ENCODE measurements at regions not wholly inside any gene's neighbourhood (a gene's known extent, or its start where the extent isn't known, plus 50 kb on each side); places are given as distances from the start of the nearest gene placed in this dataset.

DNA sequence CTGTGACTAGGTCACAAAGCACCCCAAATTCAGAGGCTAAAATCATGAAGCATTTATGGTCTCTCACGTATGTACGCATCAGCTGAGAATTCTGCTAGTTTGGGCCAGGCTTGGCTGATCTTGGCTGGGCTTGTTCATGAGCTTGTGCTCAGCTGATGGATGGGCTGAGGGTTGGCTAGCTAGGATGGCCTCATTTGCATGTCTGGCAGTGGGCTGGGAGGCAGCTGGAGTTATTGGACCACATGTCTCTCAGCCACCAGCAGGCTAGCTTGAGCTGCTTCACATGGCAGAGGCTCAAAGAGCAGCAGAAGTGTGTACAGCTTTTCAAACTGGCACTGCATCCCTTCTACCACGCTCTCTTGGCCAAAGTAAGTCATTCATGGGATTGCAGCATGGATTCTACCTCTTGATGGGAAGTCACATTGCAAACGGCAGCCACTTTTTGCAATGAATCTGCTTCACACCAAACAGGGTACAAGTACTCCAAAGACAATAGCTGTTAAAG, 770.3 kb downstream of the TYW1 start:
- no peak overlapping the region for H3K4me3 ChIP-seq
- TF ChIP-seq, protein P1, sequence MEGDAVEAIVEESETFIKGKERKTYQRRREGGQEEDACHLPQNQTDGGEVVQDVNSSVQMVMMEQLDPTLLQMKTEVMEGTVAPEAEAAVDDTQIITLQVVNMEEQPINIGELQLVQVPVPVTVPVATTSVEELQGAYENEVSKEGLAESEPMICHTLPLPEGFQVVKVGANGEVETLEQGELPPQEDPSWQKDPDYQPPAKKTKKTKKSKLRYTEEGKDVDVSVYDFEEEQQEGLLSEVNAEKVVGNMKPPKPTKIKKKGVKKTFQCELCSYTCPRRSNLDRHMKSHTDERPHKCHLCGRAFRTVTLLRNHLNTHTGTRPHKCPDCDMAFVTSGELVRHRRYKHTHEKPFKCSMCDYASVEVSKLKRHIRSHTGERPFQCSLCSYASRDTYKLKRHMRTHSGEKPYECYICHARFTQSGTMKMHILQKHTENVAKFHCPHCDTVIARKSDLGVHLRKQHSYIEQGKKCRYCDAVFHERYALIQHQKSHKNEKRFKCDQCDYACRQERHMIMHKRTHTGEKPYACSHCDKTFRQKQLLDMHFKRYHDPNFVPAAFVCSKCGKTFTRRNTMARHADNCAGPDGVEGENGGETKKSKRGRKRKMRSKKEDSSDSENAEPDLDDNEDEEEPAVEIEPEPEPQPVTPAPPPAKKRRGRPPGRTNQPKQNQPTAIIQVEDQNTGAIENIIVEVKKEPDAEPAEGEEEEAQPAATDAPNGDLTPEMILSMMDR (IDR thresholded peaks at IDR 0.05), result no peak
- no peaks in the 10 kb centered on the region for H3K9me3 ChIP-seq
- H3K27ac ChIP-seq, result no peak overlapping the region
- ATAC-seq (no peak), DNase-seq (no peak)
- H3K4me1 ChIP-seq, result no peaks in the 10 kb centered on the region
- no peaks in the 10 kb centered on the region for H3K36me3 ChIP-seq
- intact Hi-C loops (cut with DNase I), result no loop called here
- H3K27me3 ChIP-seq (ENCODE audit: low read depth), result no peaks in the 10 kb centered on the region

DNA sequence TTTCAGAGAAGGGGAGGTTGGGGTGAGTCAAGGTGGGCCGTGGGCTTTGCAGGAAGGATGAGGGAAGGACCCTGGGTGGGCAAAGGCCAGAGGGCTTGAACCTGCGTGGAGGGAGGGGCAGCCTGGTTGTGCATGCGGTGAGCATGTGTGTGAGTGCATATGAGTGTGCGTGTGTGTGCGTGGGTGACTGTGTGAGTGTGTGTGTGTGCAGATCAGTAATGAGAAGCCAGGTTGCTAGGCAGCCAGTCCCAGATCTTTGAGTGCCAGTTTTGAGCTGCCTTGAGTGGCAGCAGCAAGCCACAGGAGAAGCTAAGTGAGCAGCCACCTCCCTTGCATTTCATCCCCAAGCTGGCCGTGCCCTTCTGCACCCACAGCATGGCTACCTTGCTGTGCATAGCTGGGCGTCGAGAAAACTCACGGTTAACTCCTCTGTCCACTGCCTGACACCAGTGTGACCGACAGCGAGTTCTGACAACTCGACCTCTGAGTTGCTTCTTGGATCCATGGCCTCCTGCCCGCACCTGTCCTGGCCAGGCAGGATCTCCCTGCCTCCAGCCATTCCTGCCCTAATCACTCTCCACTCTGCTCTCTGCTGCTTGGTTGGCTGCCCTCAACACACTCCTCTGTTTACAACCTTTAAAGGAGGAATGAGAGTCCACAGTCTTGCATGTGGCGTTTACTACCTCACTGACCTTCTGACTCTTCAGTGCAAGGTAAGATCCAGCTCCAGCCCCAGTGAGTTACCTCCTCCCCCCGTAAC, 775.4 kb downstream of the TYW1 start:
- no peaks in the 10 kb centered on the region for H3K36me3 ChIP-seq
- intact Hi-C loops (cut with DNase I), result no loop called here
- no peak overlapping the region for H3K4me3 ChIP-seq
- H3K9me3 ChIP-seq, result no peaks in the 10 kb centered on the region
- DNase-seq (no peak), ATAC-seq (peak in 1 of 2 donors; percentile 29)
- no peaks in the 10 kb centered on the region for H3K4me1 ChIP-seq
- H3K27ac ChIP-seq, result no peak overlapping the region
- TF ChIP-seq, protein P1 (IDR thresholded peaks at IDR 0.05), result no peak
- no peaks in the 10 kb centered on the region for H3K27me3 ChIP-seq (ENCODE audit: low read depth)

DNA sequence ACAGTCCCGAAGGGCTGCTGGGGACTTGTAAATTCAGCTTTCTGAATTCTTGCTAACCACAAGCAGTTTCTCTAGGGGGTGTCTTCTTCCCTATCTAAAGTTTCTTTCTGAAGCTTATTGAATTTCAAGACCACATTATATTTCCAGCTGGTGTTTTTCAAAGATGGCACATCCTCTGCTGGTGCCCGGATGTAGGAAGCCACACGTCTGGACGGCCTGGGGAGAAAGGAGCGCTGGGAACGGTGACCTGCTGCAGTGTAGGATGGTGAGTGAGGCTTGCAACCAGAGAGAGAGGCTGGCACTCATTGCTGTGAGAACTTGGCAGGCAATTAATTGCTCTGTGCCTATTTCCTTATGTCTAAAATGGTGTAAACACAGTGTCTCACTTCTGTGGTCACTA, 776.4 kb downstream of the TYW1 start:
- no peak overlapping the region for H3K4me3 ChIP-seq
- no peaks in the 10 kb centered on the region for H3K9me3 ChIP-seq
- H3K4me1 ChIP-seq, result no peaks in the 10 kb centered on the region
- TF ChIP-seq, protein P1 (IDR thresholded peaks at IDR 0.05), result no peak
- no peaks in the 10 kb centered on the region for H3K36me3 ChIP-seq
- no peak for ATAC-seq
- H3K27ac ChIP-seq, result no peak overlapping the region
- DNase-seq, result no peak
- intact Hi-C loops (cut with DNase I), result no loop called here
- H3K27me3 ChIP-seq (ENCODE audit: low read depth), result no peaks in the 10 kb centered on the region

DNA sequence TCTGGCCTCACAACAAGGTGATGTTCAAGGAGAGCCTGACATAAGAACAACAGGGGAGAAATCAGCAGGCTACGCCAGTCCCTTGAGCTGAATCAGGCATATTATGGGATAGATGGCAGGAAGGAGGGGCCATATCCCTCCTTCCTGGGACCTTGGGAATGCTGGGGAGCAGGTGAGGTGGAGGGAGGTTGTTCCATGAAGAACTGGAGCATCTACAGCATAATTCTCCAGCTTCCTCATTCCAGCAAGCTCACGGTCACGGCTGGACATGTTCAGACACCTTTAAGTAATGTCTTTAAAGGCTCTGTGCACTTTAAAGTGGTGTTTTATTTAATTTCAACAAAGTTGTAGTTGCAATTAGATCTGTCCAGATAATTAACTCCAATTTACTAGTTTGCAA, 780.5 kb downstream of the TYW1 start:
- DNase-seq (no peak), ATAC-seq (no peak)
- no peaks in the 10 kb centered on the region for H3K9me3 ChIP-seq
- TF ChIP-seq, protein P1 (IDR thresholded peaks at IDR 0.05), result no peak
- no peaks in the 10 kb centered on the region for H3K27me3 ChIP-seq (ENCODE audit: low read depth)
- no peaks in the 10 kb centered on the region for H3K36me3 ChIP-seq
- intact Hi-C loops (cut with DNase I), result no loop called here
- H3K4me1 ChIP-seq, result no peaks in the 10 kb centered on the region
- no peak overlapping the region for H3K27ac ChIP-seq
- H3K4me3 ChIP-seq, result no peak overlapping the region

DNA sequence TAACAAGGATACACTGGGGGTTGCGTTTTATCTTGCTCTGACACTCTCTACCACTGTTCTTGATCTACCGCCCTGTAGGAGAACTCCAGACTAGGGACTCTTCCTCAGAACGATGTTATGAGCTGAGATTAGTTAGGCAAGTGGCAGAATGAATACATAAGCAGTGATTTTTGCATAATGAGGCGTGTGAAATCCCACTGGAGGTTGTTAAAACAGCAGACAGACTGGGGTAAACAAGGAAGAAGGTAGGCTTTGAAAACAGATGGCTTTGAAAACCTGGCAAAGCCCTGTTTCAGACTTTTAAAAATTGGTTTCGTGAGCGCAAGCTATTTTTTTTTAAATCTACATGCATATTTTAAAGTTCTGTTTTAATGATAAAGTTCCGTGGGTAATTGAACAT, 785.2 kb downstream of the TYW1 start:
- H3K27me3 ChIP-seq (ENCODE audit: low read depth), result no peaks in the 10 kb centered on the region
- intact Hi-C loops (cut with DNase I), result no loop called here
- H3K4me3 ChIP-seq, result no peak overlapping the region
- H3K4me1 ChIP-seq, result no peaks in the 10 kb centered on the region
- H3K27ac ChIP-seq, result no peak overlapping the region
- no peaks in the 10 kb centered on the region for H3K36me3 ChIP-seq
- TF ChIP-seq, protein P1 (IDR thresholded peaks at IDR 0.05), result no peak
- ATAC-seq (no peak), DNase-seq (no peak)
- H3K9me3 ChIP-seq, result no peaks in the 10 kb centered on the region

All from lower lobe of right lung (tissue), 2 donors.